Inflammatory macrophage (primary cell): ENCODE measurements at regions not wholly inside any gene's neighbourhood (a gene's known extent, or its start where the extent isn't known, plus 50 kb on each side); places are given as distances from the start of the nearest gene placed in this dataset.

ENCODE experiments used
- DNase-seq, 2 donors: peaks; one replicate each; pipeline ENCODE4 v3.0.0-alpha.2; 2020 to 2022

- no peak for DNase-seq
Measured at GRCh38 chr1:199716729-199717128, 310.8 kb upstream of the NR5A2 start.

- DNase-seq, result no peak
Measured at GRCh38 chr1:199719156-199719842, 308.2 kb upstream of the NR5A2 start.

- DNase-seq, result peak in 1 of 2 donors; percentile 19
Measured at GRCh38 chr1:199720496-199720895, 307.0 kb upstream of the NR5A2 start.

- DNase-seq, result no peak
Measured at GRCh38 chr1:199721001-199721400, 306.5 kb upstream of the NR5A2 start.

DNA sequence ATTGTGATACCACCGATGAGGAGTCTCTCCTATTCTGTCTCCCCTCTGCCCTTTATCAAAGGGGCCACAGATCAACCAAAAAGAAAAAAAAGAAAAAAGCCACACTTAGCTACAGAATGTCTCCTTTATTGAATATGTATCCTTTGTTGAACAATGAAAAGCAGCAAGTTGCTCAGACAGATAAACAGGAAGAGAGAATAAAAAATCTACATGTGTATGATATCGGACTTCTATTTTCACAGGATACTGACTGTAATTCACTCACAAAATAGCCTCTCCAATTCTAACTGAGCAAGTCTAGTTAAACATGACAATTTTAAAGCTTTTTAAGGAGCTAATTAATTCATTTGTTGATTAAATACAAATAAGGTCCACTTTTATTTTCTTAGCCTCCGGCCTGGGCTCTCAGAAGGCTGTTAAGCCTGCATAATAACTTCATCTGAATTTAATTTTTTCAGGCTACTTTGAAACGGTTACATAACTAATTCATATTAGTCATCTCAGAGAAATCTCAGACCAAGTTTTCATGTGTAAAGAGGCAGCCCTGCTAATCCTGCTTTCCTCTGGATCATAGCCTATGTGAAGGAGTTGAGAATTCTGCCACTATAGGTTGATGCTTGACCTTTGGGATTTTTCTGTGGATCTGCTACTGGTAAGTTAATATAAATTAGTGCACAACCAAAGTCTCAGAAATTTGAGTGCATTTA lies 304.1 kb upstream of the NR5A2 start:
- no peak for DNase-seq

DNA sequence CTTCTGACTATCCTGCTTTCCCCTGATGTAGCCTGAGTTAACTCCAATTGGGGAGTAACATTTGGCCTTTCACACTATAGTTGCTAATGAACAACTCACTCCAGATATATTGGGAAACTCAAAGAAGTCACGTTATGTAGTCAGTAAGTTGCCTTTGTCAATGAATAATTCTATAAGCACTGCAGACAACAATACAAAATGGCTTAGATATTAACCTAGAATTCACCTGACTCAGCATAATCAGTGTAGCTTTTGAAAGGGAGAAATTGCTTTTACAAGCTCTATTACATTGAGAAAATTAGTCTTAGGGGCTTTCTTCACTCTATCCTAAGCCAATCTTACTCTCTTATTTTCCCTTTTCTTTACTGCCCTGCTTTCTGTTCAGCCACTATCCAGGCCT lies 303.5 kb upstream of the NR5A2 start:
- DNase-seq, result no peak

GRCh38 chr1:199725002-199725565 lies 302.4 kb upstream of the NR5A2 start:
- DNase-seq, result no peak

DNA sequence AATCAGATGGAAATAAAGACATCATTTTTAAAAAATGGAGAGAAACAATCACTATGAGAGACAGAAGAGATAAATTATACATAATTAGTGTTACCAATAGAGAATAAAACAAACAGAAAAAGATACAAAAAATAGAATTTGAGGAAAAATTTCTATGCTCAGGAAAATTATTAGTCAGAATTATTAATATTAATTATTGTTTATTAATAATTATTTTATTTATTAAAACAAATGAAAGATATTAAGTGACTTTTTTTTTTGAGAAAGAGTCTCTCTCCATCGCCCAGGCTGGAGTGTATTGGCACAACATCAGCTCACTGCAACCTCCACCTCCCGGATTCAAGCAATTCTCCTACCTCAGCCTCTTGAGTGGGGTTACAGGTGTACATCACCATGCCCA lies 299.8 kb upstream of the NR5A2 start:
- no peak for DNase-seq

- DNase-seq, result no peak
Measured at GRCh38 chr1:199728345-199728744, 299.2 kb upstream of the NR5A2 start.

DNA sequence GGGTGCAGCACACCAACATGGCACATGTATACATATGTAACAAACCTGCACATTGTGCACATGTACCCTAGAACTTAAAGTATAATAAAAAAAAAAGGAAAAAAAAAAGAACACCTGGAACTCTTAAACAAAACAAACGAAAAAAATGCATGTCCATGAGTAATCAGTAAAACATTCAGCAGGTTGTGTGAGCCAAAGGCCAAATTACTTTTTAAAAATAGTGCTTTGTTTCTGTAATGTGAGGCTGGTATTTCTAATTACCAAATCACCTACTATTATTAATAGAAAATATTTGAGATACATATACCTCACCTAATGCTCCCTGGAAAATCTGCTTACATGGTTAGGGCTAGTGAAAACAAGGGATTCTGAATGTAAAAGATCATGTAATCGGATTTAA lies 294.4 kb upstream of the NR5A2 start:
- no peak for DNase-seq

- DNase-seq, result no peak
Measured at GRCh38 chr1:199734186-199734585, 293.3 kb upstream of the NR5A2 start.

- DNase-seq, result no peak
Measured at GRCh38 chr1:199735660-199736059, 291.9 kb upstream of the NR5A2 start.

DNA sequence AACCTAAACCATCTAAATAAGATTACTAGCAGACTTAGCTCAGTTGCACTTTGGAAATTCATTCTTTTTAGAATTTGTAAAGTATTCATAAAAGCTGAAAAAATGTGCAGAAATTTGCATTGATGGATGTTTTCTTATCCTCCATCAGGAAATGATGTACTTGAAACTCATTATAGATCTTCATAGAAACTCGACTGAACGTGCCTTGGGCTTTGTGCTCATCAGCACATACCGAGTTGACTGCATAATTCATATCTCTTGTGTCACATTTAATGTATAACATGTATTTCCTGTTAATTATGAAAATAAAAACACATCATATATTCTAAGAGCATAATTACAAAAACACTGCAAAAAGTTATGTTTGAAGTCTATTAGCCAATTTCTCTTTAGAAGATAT lies 290.9 kb upstream of the NR5A2 start:
- no peak for DNase-seq

- no peak for DNase-seq
Measured at GRCh38 chr1:199741586-199741985, 285.9 kb upstream of the NR5A2 start.

DNA sequence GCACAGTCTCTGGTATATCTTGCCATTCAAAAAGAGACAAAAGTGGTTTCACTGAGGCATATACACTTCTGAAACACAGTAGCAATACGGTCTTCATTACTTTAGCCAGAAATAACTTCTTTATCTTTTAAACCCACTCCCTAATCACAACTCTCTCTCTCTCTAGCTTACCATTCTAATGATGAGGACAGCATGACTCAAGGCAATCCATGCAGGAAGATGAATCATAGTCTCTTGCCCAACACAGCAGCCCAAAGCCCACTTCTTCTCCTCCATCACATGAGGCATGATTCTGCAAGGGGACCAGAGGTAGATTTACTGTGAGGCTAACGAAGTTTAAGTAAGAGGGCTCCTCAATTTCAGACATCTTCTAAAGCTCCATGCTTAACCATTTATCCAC lies 285.0 kb upstream of the NR5A2 start:
- DNase-seq, result peak; percentile 83 to 88

- DNase-seq, result no peak
Measured at GRCh38 chr1:199743227-199743626, 284.3 kb upstream of the NR5A2 start.

DNA sequence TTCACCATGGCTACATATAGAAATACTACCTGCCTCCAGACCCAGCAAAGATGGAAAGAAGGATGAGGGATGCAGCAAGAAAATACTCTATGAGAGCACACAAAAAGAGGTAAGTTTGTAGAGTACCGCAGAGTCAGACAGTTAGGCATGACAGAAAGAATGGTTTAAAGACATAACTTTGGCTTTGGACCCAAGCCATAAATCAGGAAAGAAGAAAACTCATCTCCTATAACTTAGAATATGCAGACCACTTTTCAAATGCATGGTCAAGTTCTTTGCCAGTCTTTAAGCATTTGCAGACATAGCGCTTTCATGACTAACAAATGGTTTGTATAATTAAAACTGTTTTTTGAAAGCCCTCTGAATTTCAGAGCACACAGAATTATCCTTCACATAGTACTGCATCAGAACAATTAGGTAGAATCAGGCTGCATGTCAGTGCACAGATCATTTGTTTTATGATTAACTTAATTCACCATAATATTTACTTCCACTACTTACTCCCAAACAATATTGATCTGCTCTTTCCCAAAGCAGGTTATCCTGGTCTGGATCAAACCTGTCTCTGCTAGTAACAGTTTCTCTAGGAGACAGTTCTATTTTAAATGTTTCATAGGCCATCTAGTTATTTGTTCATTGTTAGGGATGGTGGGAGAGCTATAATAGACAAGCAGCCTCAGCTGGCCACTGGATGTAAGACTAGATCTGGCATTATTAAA lies 280.7 kb upstream of the NR5A2 start:
- no peak for DNase-seq

DNA sequence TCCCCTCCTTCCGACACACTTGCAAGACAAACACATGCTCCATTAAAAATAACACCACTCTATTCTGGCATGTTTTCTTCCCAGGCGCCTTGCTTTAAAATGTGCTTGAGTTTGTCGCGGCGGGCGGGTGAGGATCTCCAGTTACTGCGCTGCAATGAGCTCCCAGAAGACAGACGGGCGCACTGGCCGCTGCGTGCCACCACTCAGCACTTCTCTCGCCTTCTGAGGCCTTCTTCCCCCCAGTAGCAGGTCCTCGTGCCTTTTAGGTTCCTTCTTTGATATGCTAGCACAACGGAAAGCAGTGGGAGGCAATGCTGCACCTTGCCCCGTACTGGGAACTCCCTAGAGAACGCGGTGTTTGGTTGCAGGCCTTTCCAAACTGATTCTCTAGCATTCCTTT lies 279.5 kb upstream of the NR5A2 start:
- no peak for DNase-seq

GRCh38 chr1:199751506-199751905 lies 276.0 kb upstream of the NR5A2 start:
- peak; percentile 68 to 71 for DNase-seq

GRCh38 chr1:199751962-199752687 lies 275.4 kb upstream of the NR5A2 start:
- DNase-seq, result no peak

DNA sequence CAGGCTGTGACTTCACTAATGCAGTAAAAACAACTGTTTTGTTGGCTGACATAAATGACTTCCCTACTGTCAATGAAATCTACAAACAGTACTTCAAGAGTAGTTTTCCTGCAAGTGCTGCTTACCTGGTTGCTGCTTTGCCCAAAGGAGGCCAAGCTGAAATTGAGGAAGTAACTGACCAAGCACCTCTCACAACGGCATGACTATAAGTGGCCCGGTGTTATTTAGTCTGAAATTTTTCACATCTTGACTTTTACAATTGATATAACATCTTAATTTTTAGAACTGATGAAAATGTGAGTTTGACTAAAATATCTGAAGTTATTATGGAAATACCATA lies 274.9 kb upstream of the NR5A2 start:
- no peak for DNase-seq

GRCh38 chr1:199753513-199753912 lies 274.0 kb upstream of the NR5A2 start:
- no peak for DNase-seq

DNA sequence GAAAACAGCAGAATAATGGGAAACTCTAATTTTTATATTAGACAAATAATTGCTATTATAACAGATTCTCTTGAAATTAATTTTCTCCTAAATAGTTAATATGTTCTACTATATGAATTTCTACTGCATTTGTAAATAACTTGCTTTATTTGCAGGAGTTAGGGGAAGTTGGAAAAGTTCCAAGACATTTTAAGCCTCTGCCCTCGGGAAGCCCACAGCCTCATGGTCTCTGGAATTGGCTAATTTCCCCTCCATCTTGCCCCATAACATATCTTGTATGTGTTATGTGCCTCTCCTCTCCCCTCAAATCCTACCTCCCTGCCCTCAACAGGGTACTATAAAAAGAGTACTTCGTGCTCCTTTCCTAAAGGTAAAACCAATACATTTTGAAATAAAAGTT lies 271.4 kb upstream of the NR5A2 start:
- DNase-seq, result peak; percentile 64 to 65
